ENCODE measurements at regions not wholly inside any gene's neighbourhood (a gene's known extent, or its start where the extent isn't known, plus 50 kb on each side); places are given as distances from the start of the nearest gene placed in this dataset.

GRCh38 chr9:78781681-78782080, 484.8 kb downstream of the PSAT1 start:
- no peaks in the 10 kb centered on the region for H3K27me3 ChIP-seq (ENCODE audit: control insufficient read depth in 1 of 2, insufficient read depth in 2 of 2, low read length in 2 of 2)
- H3K27ac ChIP-seq (ENCODE audit: low read depth, low read length), result no peak overlapping the region
- no peak overlapping the region for H3K9ac ChIP-seq (ENCODE audit: low read length)
- H3K4me1 ChIP-seq (ENCODE audit: insufficient read depth, low read length), result no peaks in the 10 kb centered on the region
- H3K36me3 ChIP-seq (ENCODE audit: insufficient read depth, low read length), result no peaks in the 10 kb centered on the region
- H3K9me3 ChIP-seq (ENCODE audit: low read length), result no peaks in the 10 kb centered on the region
- H3K4me3 ChIP-seq (ENCODE audit: low read depth in 1 of 2, low read length in 2 of 2), result no peak overlapping the region

- H3K27ac ChIP-seq (ENCODE audit: low read depth, low read length), result no peak overlapping the region
- H3K36me3 ChIP-seq (ENCODE audit: insufficient read depth, low read length), result no peaks in the 10 kb centered on the region
- no peaks in the 10 kb centered on the region for H3K27me3 ChIP-seq (ENCODE audit: control insufficient read depth in 1 of 2, insufficient read depth in 2 of 2, low read length in 2 of 2)
- H3K9me3 ChIP-seq (ENCODE audit: low read length), result no peaks in the 10 kb centered on the region
- H3K4me3 ChIP-seq (ENCODE audit: low read depth in 1 of 2, low read length in 2 of 2), result no peak overlapping the region
- H3K9ac ChIP-seq (ENCODE audit: low read length), result no peak overlapping the region
- H3K4me1 ChIP-seq (ENCODE audit: insufficient read depth, low read length), result no peaks in the 10 kb centered on the region
Observed at GRCh38 chr9:78782234-78782633, 485.3 kb downstream of the PSAT1 start.

GRCh38 chr9:78782858-78783257, 485.9 kb downstream of the PSAT1 start:
- H3K4me1 ChIP-seq (ENCODE audit: insufficient read depth, low read length), result no peaks in the 10 kb centered on the region
- no peak overlapping the region for H3K27ac ChIP-seq (ENCODE audit: low read depth, low read length)

GRCh38 chr9:78783743-78784142, 486.8 kb downstream of the PSAT1 start:
- Histone ChIP-seq H3K4me3 (ENCODE audit: low read depth in 1 of 2, low read length in 2 of 2) (no peak overlapping the region), H3K9me3 (ENCODE audit: low read length) (no peaks in the 10 kb centered on the region), H3K9ac (ENCODE audit: low read length) (no peak overlapping the region), H3K4me1 (ENCODE audit: insufficient read depth, low read length) (no peaks in the 10 kb centered on the region), H3K27me3 (ENCODE audit: control insufficient read depth in 1 of 2, insufficient read depth in 2 of 2, low read length in 2 of 2) (no peaks in the 10 kb centered on the region), H3K36me3 (ENCODE audit: insufficient read depth, low read length) (no peaks in the 10 kb centered on the region), H3K27ac (ENCODE audit: low read depth, low read length) (no peak overlapping the region)

More at GRCh38 chr9:78782858-78783257, 485.9 kb downstream of the PSAT1 start:
- no peak overlapping the region for H3K9ac ChIP-seq (ENCODE audit: low read length)
- H3K27me3 ChIP-seq (ENCODE audit: control insufficient read depth in 1 of 2, insufficient read depth in 2 of 2, low read length in 2 of 2), result no peaks in the 10 kb centered on the region
- H3K9me3 ChIP-seq (ENCODE audit: low read length), result no peaks in the 10 kb centered on the region
- no peak overlapping the region for H3K4me3 ChIP-seq (ENCODE audit: low read depth in 1 of 2, low read length in 2 of 2)
- H3K36me3 ChIP-seq (ENCODE audit: insufficient read depth, low read length), result no peaks in the 10 kb centered on the region

GRCh38 chr9:78786794-78787193, 489.9 kb downstream of the PSAT1 start:
- no peak overlapping the region for H3K4me3 ChIP-seq (ENCODE audit: low read depth in 1 of 2, low read length in 2 of 2)

GRCh38 chr9:78788101-78788500, 491.2 kb downstream of the PSAT1 start:
- H3K27me3 ChIP-seq (ENCODE audit: control insufficient read depth in 1 of 2, insufficient read depth in 2 of 2, low read length in 2 of 2), result no peaks in the 10 kb centered on the region
- no peaks in the 10 kb centered on the region for H3K4me1 ChIP-seq (ENCODE audit: insufficient read depth, low read length)
- H3K9me3 ChIP-seq (ENCODE audit: low read length), result no peaks in the 10 kb centered on the region
- no peaks in the 10 kb centered on the region for H3K36me3 ChIP-seq (ENCODE audit: insufficient read depth, low read length)
- H3K27ac ChIP-seq (ENCODE audit: low read depth, low read length), result no peak overlapping the region
- no peak overlapping the region for H3K9ac ChIP-seq (ENCODE audit: low read length)
- no peak overlapping the region for H3K4me3 ChIP-seq (ENCODE audit: low read depth in 1 of 2, low read length in 2 of 2)

More at GRCh38 chr9:78786794-78787193, 489.9 kb downstream of the PSAT1 start:
- Histone ChIP-seq H3K27ac (ENCODE audit: low read depth, low read length) (no peak overlapping the region), H3K36me3 (ENCODE audit: insufficient read depth, low read length) (no peaks in the 10 kb centered on the region), H3K4me1 (ENCODE audit: insufficient read depth, low read length) (no peaks in the 10 kb centered on the region), H3K9me3 (ENCODE audit: low read length) (no peaks in the 10 kb centered on the region), H3K27me3 (ENCODE audit: control insufficient read depth in 1 of 2, insufficient read depth in 2 of 2, low read length in 2 of 2) (no peaks in the 10 kb centered on the region), H3K9ac (ENCODE audit: low read length) (no peak overlapping the region)

GRCh38 chr9:78791779-78792178, 494.9 kb downstream of the PSAT1 start:
- no peaks in the 10 kb centered on the region for H3K27me3 ChIP-seq (ENCODE audit: control insufficient read depth in 1 of 2, insufficient read depth in 2 of 2, low read length in 2 of 2)
- no peaks in the 10 kb centered on the region for H3K4me1 ChIP-seq (ENCODE audit: insufficient read depth, low read length)
- no peaks in the 10 kb centered on the region for H3K36me3 ChIP-seq (ENCODE audit: insufficient read depth, low read length)
- no peak overlapping the region for H3K27ac ChIP-seq (ENCODE audit: low read depth, low read length)
- no peak overlapping the region for H3K4me3 ChIP-seq (ENCODE audit: low read depth in 1 of 2, low read length in 2 of 2)
- no peaks in the 10 kb centered on the region for H3K9me3 ChIP-seq (ENCODE audit: low read length)
- H3K9ac ChIP-seq (ENCODE audit: low read length), result no peak overlapping the region

- no peak overlapping the region for H3K4me3 ChIP-seq (ENCODE audit: low read depth in 1 of 2, low read length in 2 of 2)
- H3K27ac ChIP-seq (ENCODE audit: low read depth, low read length), result no peak overlapping the region
- H3K36me3 ChIP-seq (ENCODE audit: insufficient read depth, low read length), result no peaks in the 10 kb centered on the region
- H3K9ac ChIP-seq (ENCODE audit: low read length), result no peak overlapping the region
- no peaks in the 10 kb centered on the region for H3K9me3 ChIP-seq (ENCODE audit: low read length)
- H3K27me3 ChIP-seq (ENCODE audit: control insufficient read depth in 1 of 2, insufficient read depth in 2 of 2, low read length in 2 of 2), result no peaks in the 10 kb centered on the region
- no peaks in the 10 kb centered on the region for H3K4me1 ChIP-seq (ENCODE audit: insufficient read depth, low read length)
Observed at GRCh38 chr9:78792745-78793144, 495.8 kb downstream of the PSAT1 start.

- no peaks in the 10 kb centered on the region for H3K27me3 ChIP-seq (ENCODE audit: control insufficient read depth in 1 of 2, insufficient read depth in 2 of 2, low read length in 2 of 2)
- no peaks in the 10 kb centered on the region for H3K9me3 ChIP-seq (ENCODE audit: low read length)
- no peak overlapping the region for H3K27ac ChIP-seq (ENCODE audit: low read depth, low read length)
- no peak overlapping the region for H3K4me3 ChIP-seq (ENCODE audit: low read depth in 1 of 2, low read length in 2 of 2)
- no peaks in the 10 kb centered on the region for H3K36me3 ChIP-seq (ENCODE audit: insufficient read depth, low read length)
- no peak overlapping the region for H3K9ac ChIP-seq (ENCODE audit: low read length)
- H3K4me1 ChIP-seq (ENCODE audit: insufficient read depth, low read length), result no peaks in the 10 kb centered on the region
Observed at GRCh38 chr9:78805771-78806170, 508.8 kb downstream of the PSAT1 start.

- H3K4me3 ChIP-seq (ENCODE audit: low read depth in 1 of 2, low read length in 2 of 2), result no peak overlapping the region
- no peak overlapping the region for H3K9ac ChIP-seq (ENCODE audit: low read length)
- H3K4me1 ChIP-seq (ENCODE audit: insufficient read depth, low read length), result no peaks in the 10 kb centered on the region
- H3K36me3 ChIP-seq (ENCODE audit: insufficient read depth, low read length), result no peaks in the 10 kb centered on the region
- no peaks in the 10 kb centered on the region for H3K27me3 ChIP-seq (ENCODE audit: control insufficient read depth in 1 of 2, insufficient read depth in 2 of 2, low read length in 2 of 2)
- H3K9me3 ChIP-seq (ENCODE audit: low read length), result no peaks in the 10 kb centered on the region
- H3K27ac ChIP-seq (ENCODE audit: low read depth, low read length), result no peak overlapping the region
Observed at GRCh38 chr9:78806492-78807160, 509.7 kb downstream of the PSAT1 start.

- H3K4me3 ChIP-seq (ENCODE audit: low read depth in 1 of 2, low read length in 2 of 2), result no peak overlapping the region
- H3K4me1 ChIP-seq (ENCODE audit: insufficient read depth, low read length), result no peaks in the 10 kb centered on the region
- H3K27ac ChIP-seq (ENCODE audit: low read depth, low read length), result no peak overlapping the region
- no peaks in the 10 kb centered on the region for H3K27me3 ChIP-seq (ENCODE audit: control insufficient read depth in 1 of 2, insufficient read depth in 2 of 2, low read length in 2 of 2)
- no peaks in the 10 kb centered on the region for H3K36me3 ChIP-seq (ENCODE audit: insufficient read depth, low read length)
- H3K9me3 ChIP-seq (ENCODE audit: low read length), result no peaks in the 10 kb centered on the region
- H3K9ac ChIP-seq (ENCODE audit: low read length), result no peak overlapping the region
Observed at GRCh38 chr9:78807286-78807685, 510.4 kb downstream of the PSAT1 start.

- no peak overlapping the region for H3K4me3 ChIP-seq (ENCODE audit: low read depth in 1 of 2, low read length in 2 of 2)
- no peaks in the 10 kb centered on the region for H3K4me1 ChIP-seq (ENCODE audit: insufficient read depth, low read length)
- H3K36me3 ChIP-seq (ENCODE audit: insufficient read depth, low read length), result no peaks in the 10 kb centered on the region
- H3K27me3 ChIP-seq (ENCODE audit: control insufficient read depth in 1 of 2, insufficient read depth in 2 of 2, low read length in 2 of 2), result no peaks in the 10 kb centered on the region
- no peak overlapping the region for H3K9ac ChIP-seq (ENCODE audit: low read length)
- no peak overlapping the region for H3K27ac ChIP-seq (ENCODE audit: low read depth, low read length)
- no peaks in the 10 kb centered on the region for H3K9me3 ChIP-seq (ENCODE audit: low read length)
Observed at GRCh38 chr9:78808048-78808447, 511.1 kb downstream of the PSAT1 start.
